AG08396 (cell line): ENCODE measurements at regions not wholly inside any gene's neighbourhood (a gene's known extent, or its start where the extent isn't known, plus 50 kb on each side); places are given as distances from the start of the nearest gene placed in this dataset.
"Not testable (repeated sequence)": the region's sequence is repeated elsewhere in the genome, so short reads cannot be mapped to it uniquely, and the experiment has no call there.

Source experiments
- DNase-seq: peaks from one replicate; pipeline ENCODE4 v3.0.0; 2012; ENCODE audit warnings: low spot score, mixed read lengths

GRCh38 chr1:29772584-29773100 lies 536.3 kb downstream of the PTPRU start:
- DNase-seq = no peak

GRCh38 chr1:29767769-29768425 lies 531.6 kb downstream of the PTPRU start:
- DNase-seq = no peak

- DNase-seq = no peak
These were observed 530.9 kb downstream of the PTPRU start for GRCh38 chr1:29767088-29767685.

GRCh38 chr1:29762635-29763034 lies 526.3 kb downstream of the PTPRU start:
- no peak for DNase-seq

- no peak for DNase-seq
These were observed 525.0 kb downstream of the PTPRU start for GRCh38 chr1:29761159-29761928.

GRCh38 chr1:29760067-29760564 lies 523.8 kb downstream of the PTPRU start:
- no peak for DNase-seq

- no peak for DNase-seq
These were observed 522.6 kb downstream of the PTPRU start for GRCh38 chr1:29758781-29759499.

- DNase-seq = no peak
These were observed 521.8 kb downstream of the PTPRU start for GRCh38 chr1:29757866-29758780.

- DNase-seq = no peak
These were observed 520.8 kb downstream of the PTPRU start for GRCh38 chr1:29756901-29757725.

- no peak for DNase-seq
These were observed 520.2 kb downstream of the PTPRU start for GRCh38 chr1:29756498-29756897.

- no peak for DNase-seq
These were observed 519.8 kb downstream of the PTPRU start for GRCh38 chr1:29756085-29756484.

GRCh38 chr1:29755412-29756015 lies 519.2 kb downstream of the PTPRU start:
- DNase-seq = not testable (repeated sequence)

GRCh38 chr1:29754573-29755375 lies 518.5 kb downstream of the PTPRU start:
- DNase-seq = no peak

- DNase-seq = no peak
These were observed 517.6 kb downstream of the PTPRU start for GRCh38 chr1:29753771-29754572.

GRCh38 chr1:29753244-29753643 lies 516.9 kb downstream of the PTPRU start:
- no peak for DNase-seq

GRCh38 chr1:29752141-29752540 lies 515.8 kb downstream of the PTPRU start:
- DNase-seq = no peak

GRCh38 chr1:29749024-29749945 lies 513.0 kb downstream of the PTPRU start:
- DNase-seq = no peak
